Pancreas (tissue), 10 donors: ENCODE measurements at regions not wholly inside any gene's neighbourhood (a gene's known extent, or its start where the extent isn't known, plus 50 kb on each side); places are given as distances from the start of the nearest gene placed in this dataset.
A peak's percentile ranks its signal among the peaks of the same experiment; 100 is the strongest.

ENCODE experiments used
- ATAC-seq, 4 donors: fragments of 200-7000 bp; cut with Tn5 transposase; one replicate each; pipeline versions ENCODE4 v1.8.0 to v1.9.1; 2020; ENCODE audit warnings: mild to moderate bottlenecking in 4 of 4, moderate library complexity in 4 of 4
- DNase-seq, 6 donors: peaks; one replicate each; pipeline ENCODE4 v3.0.0-alpha.2; 2020
- FAIRE-seq: peaks from 2 replicates; lab custom pipeline; 2012; peaks lifted over from hg19 to GRCh38; lab: Jason Lieb, UNC
- H3K27ac ChIP-seq, 4 donors: fragments of 200-600 bp; sonication (generic); 1 replicate in 3 of 4; 2 replicates in 1 of 4; pipeline versions ENCODE4 v1.5.0 to v1.8.0; 2020
- H3K27me3 ChIP-seq, 4 donors: fragments of 200-600 bp; one replicate each; pipeline ENCODE4 v1.8.0; 2021
- H3K36me3 ChIP-seq, 3 donors: fragments of 200-600 bp; sonication (generic) in 1 of 3; one replicate each; pipeline versions ENCODE4 v1.5.0 to v1.8.0; 2020 to 2021
- H3K4me1 ChIP-seq, 3 donors: fragments of 200-600 bp; one replicate each; pipeline ENCODE4 v1.8.0; 2021
- H3K4me3 ChIP-seq, 4 donors: fragments of 200-600 bp; sonication (generic) in 2 of 4; one replicate each; pipeline versions ENCODE4 v1.5.0 to v1.8.0; 2020 to 2021
- H3K9me3 ChIP-seq, 4 donors: fragments of 200-600 bp; one replicate each; pipeline ENCODE4 v1.8.0; 2021
- CTCF ChIP-seq, 4 donors: fragments of 200-600 bp; sonication (generic) in 3 of 4; IDR thresholded peaks; one replicate each; pipeline versions ENCODE4 v1.5.0 to v1.8.0; 2021; ENCODE audit warnings: antibody characterized with exemption in 4 of 4
- WGBS, 2 donors: extraction: QIAGEN DNeasy Blood & Tissue Kit; methylation state at CpG; one replicate each; pipeline ENCODE4 v1.1.7; 2013; 5-methylcytosine and 5-hydroxymethylcytosine counted together
- intact Hi-C, 3 donors: fragments of 100-400 bp; cut with DNase I; formaldehyde crosslinking; loops; one replicate each; pipeline versions ENCODE4 v1.11.1 to v1.14.2; 2022
- donor health status: healthy with polysubstance abuse.
- donor health status: DM: no; HTN: no; CAD: no; lungs with moderate emphysema.
- donor health status: DM: no; HTN: no; CAD: no.
- donor health status: control.
- donor health status: control.
- donor health status: Bipolar disorder and iron deficiency.
- donor health status: DM: yes; HTN: yes; CAD: no.
- donor health status: DM: no; HTN: no; CAD: no.
- donor health status: DM: no; HTN: no; CAD: no.
- donor health status: DM: yes; HTN: yes; CAD: no.

GRCh38 chr9:135012166-135012565, 75.3 kb upstream of the OLFM1 start:
- peak in 1 of 6 donors; percentile 31 for DNase-seq
- no peak for FAIRE-seq
- no peaks in the 10 kb centered on the region for H3K4me1 ChIP-seq
- no peak overlapping the region for H3K4me3 ChIP-seq
- no peak for TF ChIP-seq CTCF (IDR thresholded peaks at IDR 0.05)
- H3K36me3 ChIP-seq: no peaks in the 10 kb centered on the region
- 72 to 90% methylated on average over 5 of the region's 5 CpGs for WGBS, 2 donors
- H3K27me3 ChIP-seq: no peaks in the 10 kb centered on the region
- intact Hi-C loops: no loop called here
- ATAC-seq: no peak
- no peak overlapping the region for H3K27ac ChIP-seq
- H3K9me3 ChIP-seq: no peaks in the 10 kb centered on the region

GRCh38 chr9:135014311-135015010, 73.0 kb upstream of the OLFM1 start:
- Histone ChIP-seq H3K36me3 (no peaks in the 10 kb centered on the region), H3K27me3 (no peaks in the 10 kb centered on the region), H3K4me3 (no peak overlapping the region), H3K27ac (no peak overlapping the region), H3K9me3 (no peaks in the 10 kb centered on the region), H3K4me1 (no peaks in the 10 kb centered on the region)
- no peak for FAIRE-seq
- DNase-seq: peak in 1 of 6 donors; percentile 39
- intact Hi-C loops: no loop called here
- 50 to 67% methylated on average over 24 of the region's 24 CpGs for WGBS, 2 donors
- no peak for ATAC-seq
- no peak for TF ChIP-seq CTCF (IDR thresholded peaks at IDR 0.05)

GRCh38 chr9:135015096-135015495, 72.4 kb upstream of the OLFM1 start:
- TF ChIP-seq CTCF (IDR thresholded peaks at IDR 0.05): no peak
- no peaks in the 10 kb centered on the region for H3K4me1 ChIP-seq
- FAIRE-seq: no peak
- no peak overlapping the region for H3K27ac ChIP-seq
- H3K4me3 ChIP-seq: no peak overlapping the region
- no peaks in the 10 kb centered on the region for H3K27me3 ChIP-seq
- intact Hi-C loops: no loop called here
- DNase-seq: peak in 1 of 6 donors; percentile 18
- no peak for ATAC-seq
- H3K36me3 ChIP-seq: no peaks in the 10 kb centered on the region
- no peaks in the 10 kb centered on the region for H3K9me3 ChIP-seq
- 58 to 69% methylated on average over 13 of the region's 13 CpGs for WGBS, 2 donors

GRCh38 chr9:135015565-135015964, 71.9 kb upstream of the OLFM1 start:
- FAIRE-seq: no peak
- no peaks in the 10 kb centered on the region for H3K9me3 ChIP-seq
- H3K27ac ChIP-seq: no peak overlapping the region
- no peaks in the 10 kb centered on the region for H3K27me3 ChIP-seq
- no peak overlapping the region for H3K4me3 ChIP-seq
- TF ChIP-seq CTCF (IDR thresholded peaks at IDR 0.05): no peak
- no peaks in the 10 kb centered on the region for H3K4me1 ChIP-seq
- intact Hi-C loops: no loop called here
- 36 to 52% methylated on average over 6 of the region's 6 CpGs for WGBS, 2 donors
- peak in 1 of 6 donors; percentile 15 for DNase-seq
- H3K36me3 ChIP-seq: no peaks in the 10 kb centered on the region
- no peak for ATAC-seq

GRCh38 chr9:135016037-135016640, 71.3 kb upstream of the OLFM1 start:
- 59 to 76% methylated on average over 14 of the region's 14 CpGs for WGBS, 2 donors
- DNase-seq: peak in 1 of 6 donors; percentile 39
- FAIRE-seq: no peak

More at GRCh38 chr9:135016037-135016640, 71.3 kb upstream of the OLFM1 start:
- Histone ChIP-seq H3K9me3 (no peaks in the 10 kb centered on the region), H3K36me3 (no peaks in the 10 kb centered on the region), H3K27ac (no peak overlapping the region), H3K27me3 (no peaks in the 10 kb centered on the region), H3K4me1 (no peaks in the 10 kb centered on the region), H3K4me3 (no peak overlapping the region)
- TF ChIP-seq CTCF (IDR thresholded peaks at IDR 0.05): no peak
- intact Hi-C loops: no loop called here
- no peak for ATAC-seq
